CD4-positive, alpha-beta T cell treated with Interleukin-10 for 1 hour (primary cell): ENCODE measurements at regions not wholly inside any gene's neighbourhood (a gene's known extent, or its start where the extent isn't known, plus 50 kb on each side); places are given as distances from the start of the nearest gene placed in this dataset.
"Not testable (repeated sequence)": the region's sequence is repeated elsewhere in the genome, so short reads cannot be mapped to it uniquely, and the experiment has no call there.

Source experiments
- DNase-seq: peaks from one replicate; pipeline ENCODE4 v3.0.0-alpha.2; 2020

DNA sequence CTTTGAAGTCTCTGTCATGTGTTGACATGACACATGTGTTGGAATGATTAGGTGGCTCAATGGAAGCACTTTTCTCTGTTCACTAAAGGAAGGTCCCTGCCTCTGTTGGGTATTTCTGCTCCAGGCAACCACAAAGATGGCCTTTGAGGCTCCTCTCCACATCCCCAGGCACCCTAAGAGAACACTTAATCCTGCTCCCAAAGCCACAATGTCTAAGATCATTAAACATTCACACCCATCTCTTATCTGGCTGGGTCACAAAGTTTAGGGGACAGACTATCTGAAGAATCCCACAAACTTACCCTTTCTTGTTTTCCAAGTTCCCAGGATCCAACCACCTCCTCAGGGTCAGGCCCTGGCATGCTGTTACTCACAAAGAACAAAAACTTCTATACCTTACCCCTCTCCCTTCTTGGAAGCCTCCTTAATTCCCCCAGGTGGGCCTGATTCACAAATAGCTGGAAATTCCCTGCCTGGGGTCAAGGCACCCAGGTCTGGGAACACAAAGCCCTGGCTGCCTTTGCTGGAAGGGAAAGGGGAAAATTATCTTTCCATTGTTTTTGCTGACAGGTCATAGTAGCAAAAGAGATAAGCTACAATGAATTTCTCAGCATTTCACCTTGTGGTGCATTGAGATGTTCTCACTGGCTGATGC, 333.7 kb downstream of the PCNX1 start:
- DNase-seq: no peak

DNA sequence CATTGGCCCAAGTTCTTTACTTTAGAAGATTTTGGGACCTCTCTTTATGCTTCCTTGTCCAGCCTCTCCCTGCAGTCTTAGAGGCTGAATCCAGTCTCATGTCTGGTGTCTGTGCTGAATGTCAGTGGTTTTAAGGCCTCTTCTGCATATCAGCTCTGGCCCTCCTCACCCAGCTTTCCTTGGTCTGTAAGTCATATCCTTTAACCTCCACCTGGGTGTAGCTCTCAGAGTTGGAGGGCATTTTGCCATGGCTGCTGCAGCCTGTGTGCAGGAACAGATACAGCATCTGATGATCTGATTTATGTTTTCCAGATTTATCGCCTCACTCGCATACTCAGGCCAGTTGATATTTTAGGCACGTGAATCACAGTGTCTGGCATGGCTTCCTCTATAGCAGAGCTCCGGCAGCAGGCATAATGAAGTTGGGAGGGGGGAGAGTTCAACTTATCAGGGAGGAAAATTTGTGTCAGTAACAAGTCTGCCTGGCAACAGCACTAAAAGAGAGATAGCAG, 335.0 kb downstream of the PCNX1 start:
- no peak for DNase-seq

DNA sequence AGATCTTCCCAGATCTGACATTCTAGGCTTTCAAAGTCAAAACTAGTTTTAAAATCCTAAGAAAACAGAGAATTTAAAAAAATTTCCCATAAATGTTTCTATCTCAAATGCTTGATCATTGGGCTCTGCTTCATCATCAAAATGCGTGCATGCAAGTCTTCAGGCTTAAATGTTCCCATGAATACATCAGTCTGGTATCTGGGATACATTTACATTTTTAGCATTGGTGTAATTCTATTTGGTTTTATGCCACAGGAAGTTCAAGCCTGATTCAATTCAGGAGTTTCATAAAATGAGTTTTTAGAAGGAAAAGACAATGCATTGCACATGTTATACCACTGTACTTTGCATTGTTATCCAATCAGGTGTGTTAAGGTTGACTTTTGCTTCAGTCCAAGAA, 336.4 kb downstream of the PCNX1 start:
- DNase-seq: no peak

DNA sequence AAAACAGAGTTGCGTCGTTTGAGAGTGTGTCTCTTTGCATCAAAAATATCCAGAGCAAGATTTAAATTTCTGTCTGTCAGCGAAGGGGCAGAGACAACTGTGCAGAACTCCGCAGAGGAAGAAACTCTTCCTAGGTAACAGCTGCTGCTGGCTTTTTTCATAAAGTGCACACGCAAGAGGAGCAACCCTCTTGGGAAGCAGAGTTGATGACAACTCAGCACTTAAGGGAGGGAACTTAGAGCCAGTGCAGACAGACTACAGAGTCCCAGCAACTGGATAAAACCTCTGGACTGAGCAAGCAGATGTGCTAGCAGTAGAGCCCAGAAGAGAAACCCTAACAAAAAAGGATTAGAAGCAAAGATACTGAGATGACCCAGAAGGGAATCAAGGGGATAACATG, 337.1 kb downstream of the PCNX1 start:
- no peak for DNase-seq

DNA sequence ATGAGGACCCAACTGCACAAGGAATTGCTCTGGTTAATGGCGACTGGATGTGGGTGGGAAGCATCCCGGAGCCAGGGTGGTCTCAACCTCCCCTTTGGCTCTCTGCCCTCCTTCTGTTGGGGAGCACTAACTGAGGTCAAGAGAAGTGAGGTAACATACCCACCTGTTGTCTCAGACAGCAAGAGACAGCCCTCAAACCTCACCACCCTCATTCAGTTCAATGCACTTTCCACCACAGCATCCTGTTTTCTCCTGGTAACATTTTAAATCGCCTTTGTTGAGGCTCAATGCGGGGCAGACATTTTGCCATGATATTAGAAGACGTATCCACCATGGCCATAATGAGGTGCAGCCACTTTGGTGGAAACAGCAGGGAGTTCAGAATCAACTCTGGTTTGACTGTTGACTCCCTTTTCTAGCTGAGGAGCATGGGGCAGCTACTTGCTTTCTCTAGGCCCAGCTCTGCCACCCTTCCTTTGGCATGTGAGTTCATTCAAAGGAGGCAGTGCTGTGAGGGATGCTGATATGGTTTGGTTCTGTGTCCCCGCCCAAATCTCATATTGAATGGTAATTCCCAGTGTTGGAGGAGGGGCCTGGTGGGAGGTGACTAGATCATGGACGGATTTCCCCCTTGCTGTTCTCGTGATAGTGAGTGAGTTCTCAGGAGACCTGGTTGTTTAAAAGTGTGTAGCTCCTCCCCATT, 338.6 kb downstream of the PCNX1 start:
- DNase-seq: peak; percentile 12

DNA sequence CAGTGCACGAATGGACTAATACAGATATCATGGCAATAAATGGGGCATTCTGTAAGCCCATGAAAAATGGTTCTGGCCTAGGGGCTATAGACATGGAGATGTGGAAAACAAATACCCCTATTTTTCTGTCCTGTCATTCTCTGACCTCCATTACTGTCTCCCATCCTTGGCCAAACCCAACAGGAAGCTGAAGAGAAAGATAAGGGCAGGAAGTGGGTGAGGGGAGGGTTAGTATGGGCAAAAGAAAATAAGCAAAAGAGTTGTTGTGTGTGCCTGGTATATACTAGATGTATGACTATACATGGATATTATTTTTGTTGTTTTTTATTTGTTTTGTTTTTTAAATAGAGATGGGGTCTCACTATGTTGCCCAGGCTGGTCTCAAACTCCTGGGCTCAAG, 339.3 kb downstream of the PCNX1 start:
- peak; percentile 12 for DNase-seq

DNA sequence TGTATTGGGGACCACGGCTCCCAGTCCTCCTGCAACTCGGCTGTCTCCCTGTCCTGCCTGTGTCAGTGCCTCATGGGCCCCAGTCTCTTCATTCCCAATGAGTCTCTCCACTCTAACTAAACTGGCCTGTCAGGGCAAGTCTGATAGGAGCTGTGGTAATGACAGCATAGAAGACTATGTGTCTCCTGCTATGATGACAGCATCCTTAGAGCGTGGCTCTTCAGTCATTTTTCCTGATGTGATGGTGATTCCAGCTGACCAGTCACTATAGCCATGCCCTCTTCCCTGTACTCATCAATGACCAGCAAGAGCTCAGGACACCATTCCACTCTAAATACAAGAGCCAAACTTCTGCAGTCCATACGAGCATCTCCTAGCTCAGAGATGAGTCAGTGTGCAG, 339.8 kb downstream of the PCNX1 start:
- no peak for DNase-seq

DNA sequence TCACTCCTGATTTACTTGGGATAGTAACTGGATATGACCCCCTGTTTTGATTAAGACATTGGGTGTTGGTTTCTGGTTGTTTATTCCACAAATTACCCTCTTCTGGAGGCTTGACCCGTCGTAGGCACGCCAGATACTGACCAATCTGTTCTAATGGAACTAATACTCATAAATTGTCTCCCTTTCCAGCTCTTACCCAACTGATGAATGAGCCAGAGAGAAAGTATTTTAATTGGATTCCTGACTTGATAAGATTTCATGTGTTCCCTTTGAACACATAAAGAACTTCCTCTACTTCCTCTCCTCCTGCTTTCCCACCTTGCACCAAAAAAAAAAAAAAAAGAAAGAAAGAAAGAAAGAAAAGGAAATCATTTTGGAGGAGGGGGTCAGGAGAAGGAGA, 340.9 kb downstream of the PCNX1 start:
- DNase-seq: no peak

DNA sequence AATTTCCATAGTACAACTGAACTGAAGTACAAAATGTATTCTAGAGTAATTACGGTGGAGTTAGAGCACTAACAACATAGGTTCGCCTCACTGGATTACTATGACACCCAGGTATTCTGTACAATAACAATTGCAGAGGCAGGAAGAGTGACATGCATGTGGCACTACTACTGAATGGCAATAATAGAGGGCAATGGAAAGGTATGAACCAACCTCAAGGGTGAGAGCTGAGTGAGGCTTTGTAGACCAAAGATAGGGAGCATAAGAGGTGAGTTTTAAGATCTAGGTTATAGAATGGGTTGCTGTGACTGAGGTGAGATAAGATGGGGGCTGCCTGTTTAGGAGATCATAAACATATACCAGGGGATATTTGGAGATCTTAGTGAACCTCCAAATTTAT, 343.1 kb downstream of the PCNX1 start:
- no peak for DNase-seq

DNA sequence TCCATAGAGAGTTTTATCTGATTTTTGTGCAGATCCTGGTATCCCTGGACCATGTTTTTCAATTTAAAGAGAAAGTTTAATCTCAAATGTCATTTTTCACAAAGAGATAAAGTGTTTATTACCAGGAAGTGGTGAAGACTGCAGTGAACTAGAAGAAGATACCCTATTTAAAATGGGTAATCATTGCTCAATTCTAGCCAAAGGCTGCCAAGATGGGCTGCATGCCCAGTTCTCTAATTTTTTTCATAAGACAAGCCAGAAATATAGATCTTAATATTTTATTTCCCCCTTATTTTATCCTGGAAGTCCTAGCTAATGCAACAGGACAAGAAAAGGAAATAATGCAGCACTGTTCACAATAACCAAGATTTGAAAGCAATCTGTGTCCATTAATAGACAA, 343.5 kb downstream of the PCNX1 start:
- DNase-seq: no peak

DNA sequence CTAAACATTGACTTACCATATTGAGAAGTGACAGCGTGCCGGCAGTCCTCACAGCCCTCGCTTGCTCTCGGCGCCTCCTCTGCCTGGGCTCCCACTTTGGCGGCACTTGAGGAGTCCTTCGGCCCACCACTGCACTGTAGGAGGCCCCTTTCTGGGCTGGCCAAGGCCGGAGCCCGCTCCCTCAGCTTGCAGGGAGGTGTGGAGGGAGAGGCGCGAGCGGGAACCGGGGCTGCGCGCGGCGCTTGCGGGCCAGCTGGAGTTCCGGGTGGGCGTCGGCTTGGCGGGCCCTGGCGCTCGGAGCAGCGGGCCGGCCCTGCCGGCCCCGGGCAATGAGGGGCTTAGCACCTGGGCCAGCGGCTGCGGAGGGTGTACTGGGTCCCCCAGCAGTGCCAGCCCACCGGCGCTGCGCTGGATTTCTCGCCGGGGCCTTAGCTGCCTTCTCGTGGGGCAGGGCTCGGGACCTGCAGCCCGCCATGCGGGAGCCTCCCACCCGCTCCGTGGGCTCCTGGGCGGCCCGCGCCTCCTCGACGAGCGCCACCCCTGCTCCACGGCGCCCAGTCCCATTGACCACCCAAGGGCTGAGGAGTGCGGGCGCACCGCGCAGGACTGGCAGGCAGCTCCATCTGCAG, 346.9 kb downstream of the PCNX1 start:
- DNase-seq: not testable (repeated sequence)

DNA sequence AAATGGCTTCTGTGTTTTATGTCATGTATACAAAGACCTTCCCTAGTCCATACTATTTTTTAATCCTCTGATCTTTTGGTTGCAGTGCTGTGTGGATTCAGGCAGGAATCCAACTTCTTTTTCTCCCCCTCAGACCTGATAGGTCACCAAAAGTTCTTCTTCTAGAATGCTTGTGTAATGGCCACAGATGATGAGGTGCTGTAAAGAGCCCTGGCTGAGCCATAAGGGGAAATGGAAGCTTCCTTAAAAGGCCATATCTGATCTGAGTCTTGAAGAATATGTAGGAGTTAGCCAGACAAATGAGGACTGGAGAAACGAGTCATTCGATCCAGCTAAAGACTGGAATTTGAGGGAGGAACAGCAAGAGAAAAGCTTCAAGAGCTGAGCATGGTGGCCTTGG, 353.9 kb downstream of the PCNX1 start:
- DNase-seq: no peak

DNA sequence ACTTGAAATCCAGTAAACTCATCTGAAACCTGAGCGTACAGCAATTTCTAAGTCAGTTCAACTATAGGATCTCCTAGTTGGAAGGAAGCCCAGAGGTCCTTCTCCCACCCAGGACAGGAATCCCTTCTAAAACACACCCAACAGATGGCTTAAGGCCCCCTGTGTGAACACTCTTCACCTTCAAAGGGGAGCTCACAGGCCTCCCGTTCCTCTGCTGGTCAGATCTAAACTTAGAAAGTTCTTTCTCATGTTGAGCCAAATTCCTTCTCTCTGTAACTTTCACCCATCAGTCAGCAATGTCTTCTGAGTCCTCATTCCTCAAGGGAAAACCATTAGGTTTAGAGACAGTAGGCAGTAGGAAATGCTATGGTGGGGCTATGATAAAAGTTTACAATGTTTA, 355.2 kb downstream of the PCNX1 start:
- no peak for DNase-seq

DNA sequence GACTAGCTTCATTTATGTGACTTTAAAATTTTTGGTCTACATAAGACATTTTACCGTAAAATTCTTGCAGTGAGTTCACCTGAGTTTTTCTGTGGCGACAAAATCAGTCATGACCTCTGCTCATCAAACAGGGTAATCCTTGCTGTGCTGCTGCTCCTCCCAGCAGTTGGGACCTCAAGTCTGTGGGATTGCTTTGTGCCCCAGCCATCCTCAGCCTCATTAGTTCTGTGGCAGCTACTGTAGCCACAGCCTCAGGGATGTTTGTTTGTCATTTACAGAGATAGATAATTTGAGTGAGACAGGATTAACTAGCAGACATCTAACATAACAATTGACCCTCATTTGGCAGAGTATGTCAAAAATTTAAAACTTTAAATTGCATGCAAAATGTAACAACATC, 357.0 kb downstream of the PCNX1 start:
- no peak for DNase-seq

DNA sequence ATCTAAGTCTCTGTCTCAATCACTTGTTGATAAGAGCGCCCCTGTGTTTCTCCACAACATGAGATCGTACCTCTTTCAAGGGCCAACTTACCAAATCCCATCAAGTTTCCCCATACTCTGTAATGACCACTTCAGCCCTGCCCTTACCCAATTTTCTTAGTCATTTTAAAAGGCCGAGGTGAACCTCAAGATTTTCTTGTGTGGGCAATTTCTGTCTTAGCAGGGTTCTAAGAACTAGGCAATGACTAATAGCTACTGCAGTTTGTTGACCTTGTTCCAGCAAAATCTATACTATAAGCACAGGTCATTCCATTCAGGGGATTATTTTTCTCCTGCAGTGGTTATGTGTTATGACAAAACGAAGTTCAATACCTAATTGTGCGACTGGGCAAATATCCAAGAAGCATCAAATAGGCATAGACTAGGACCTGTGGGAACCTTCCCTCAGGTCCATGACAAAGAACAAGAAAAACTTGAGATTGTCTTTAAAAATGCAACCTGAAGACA, 359.8 kb downstream of the PCNX1 start:
- no peak for DNase-seq

DNA sequence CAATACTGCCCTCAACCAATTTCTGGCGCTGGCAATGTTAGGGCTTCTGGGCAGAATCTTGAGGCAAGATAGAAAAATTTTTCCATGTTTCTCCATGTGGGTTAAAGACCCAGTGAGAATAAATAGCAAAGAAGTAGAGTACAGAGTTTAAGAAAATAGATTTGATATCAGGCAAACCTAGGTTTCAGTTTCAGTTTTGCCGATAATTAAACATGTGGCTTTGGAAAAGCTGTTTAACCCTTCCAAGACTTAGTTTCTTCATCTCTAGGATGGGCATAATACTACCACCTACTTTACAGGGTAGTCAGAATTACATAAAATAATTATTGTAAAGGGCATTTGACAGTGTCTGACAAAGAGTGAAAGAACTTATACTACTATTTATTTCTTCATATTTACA, 360.4 kb downstream of the PCNX1 start:
- no peak for DNase-seq

DNA sequence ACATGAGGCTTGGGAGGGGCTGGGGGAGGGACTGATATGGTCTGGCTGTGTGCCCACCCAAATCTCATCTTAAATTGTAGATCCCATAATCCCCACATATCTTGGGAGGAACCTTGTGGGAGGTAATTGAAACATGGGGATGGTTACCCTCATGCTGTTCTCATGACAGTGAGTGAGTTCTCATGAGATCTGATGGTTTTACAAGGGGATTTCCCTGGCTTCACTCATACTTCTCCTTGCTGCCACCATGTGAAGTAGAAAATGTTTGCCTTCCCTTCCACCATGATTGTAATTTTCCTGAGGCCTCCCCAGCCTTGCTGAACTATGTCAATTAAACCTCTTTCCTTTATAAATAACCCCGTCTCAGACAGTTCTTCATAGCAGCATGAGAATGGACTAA, 362.9 kb downstream of the PCNX1 start:
- no peak for DNase-seq

DNA sequence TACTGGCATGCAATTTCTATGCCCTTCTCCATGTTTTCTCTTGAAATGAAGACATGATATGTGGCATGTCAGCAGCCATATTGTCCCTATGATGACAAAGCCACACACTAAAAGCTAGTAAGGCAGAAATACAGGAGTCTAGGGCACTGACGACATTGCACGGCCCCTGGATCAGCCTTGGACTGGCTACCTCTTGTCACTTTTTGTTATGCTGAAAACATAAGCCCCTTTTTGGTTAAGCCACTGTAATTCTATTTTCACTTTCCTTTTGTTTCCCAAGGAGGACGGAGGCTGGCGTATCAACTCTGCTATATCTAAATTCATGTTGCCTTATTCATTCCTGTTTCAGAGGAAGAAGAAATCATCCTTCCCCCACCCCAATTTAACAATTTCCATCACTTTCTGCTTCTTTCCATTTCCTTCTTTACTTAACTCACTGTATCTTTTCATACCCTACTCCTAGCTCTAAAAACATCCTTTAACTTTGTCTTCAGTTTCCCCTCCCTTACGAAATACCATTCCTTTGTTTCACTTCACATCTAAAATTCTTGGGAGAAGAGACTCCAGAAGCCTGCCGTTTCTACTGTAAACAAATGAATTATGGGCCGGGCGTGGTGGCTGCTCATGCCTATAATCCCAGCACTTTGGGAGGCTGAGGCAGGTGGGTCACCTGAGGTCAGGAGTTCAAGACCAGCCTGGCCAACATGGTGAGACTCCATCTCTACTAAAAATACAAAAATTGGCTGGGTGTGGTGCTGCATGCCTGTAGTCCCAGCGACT, 364.1 kb downstream of the PCNX1 start:
- no peak for DNase-seq

DNA sequence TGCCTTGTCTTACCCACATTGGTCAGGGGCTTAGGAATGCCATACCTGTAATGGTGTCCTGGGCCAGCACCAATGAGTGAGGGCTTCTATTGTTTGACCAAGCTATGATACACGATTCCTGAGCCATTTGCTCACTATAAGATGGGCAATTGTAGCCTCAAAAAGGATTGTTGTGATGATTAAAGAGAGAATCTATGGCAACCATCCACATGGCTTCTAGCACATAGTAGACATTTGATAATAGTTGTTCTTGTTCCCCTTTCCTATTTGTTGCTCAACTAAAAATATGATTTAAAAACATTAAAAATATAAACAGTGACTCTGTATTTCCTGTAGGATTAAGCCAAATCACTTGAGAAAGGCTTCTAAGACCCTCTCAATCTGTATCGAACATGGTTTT, 366.1 kb downstream of the PCNX1 start:
- DNase-seq: no peak

DNA sequence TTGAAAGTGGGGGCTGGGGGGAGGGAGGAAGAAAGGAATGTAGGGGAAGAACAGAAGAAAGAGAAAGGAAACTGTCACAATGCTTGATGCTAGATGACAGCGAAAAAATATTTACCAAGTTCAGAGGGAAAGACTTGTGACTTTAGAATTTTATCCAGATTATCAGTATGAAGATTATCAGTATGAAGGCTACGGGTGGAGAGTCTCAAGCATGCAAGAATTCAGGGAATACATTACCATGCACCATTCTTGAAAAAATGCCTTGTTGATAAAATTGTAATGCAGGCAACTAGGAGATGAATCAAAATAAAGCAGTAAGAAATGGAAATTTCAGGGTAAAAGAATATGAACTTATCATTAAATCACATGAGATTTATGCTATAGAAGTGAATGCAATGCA, 376.8 kb downstream of the PCNX1 start:
- no peak for DNase-seq

DNA sequence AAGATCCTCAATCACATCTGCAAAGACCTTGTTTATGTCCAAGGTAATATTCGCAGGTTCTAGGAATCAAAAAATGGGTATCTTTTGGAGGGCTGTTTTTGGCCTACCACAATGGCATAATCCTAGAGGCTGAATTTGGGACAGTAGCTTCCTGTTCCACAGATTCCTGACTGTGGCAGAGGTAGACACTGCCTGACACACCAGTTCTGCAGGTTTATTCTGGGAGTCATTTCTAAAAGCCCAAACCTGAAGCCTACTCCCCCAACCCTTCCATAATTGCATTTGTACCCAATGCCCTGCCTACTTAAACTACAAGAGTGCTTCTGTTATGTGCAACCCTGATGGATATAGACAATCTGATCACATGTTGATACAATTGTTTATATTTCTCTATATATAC, 378.9 kb downstream of the PCNX1 start:
- no peak for DNase-seq

DNA sequence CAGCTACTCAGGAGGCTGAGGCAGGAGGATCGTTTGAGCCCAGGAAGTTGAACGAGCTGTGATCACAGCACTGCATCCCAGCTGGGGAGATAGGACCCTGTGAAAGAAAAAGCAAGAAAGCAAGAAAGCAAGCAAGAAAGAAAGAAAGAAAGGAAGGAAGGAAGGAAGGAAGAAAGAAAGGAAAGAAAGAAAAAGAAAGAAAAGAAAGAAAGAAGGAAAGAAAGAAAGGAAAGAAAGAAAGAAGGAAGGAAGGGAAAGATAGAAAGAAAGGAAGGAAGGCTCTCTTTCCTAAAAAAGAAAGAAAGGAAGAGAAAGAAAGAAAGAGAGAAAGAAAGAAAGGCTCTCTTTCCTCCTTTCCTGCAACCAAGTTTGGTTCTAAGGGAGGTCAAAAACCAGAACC, 380.3 kb downstream of the PCNX1 start:
- DNase-seq: no peak

DNA sequence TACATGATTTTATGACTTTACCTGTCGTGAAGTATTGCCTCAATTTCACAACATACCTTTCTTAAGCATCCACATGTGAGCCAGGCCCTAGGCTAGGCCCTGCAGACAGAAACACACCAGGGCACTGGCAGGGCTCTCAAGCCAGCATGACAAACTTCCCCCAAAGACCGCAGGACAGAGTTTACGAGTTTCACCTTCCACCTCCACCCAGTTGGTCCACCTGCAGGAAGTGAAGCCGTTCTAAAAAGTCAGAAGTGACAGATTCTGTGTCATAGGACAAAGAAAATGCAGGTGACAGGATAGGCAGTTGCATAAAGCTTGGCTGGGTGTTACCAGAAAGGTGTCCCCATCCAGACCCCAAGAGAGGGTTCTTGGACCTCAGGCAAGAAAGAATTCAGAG, 382.3 kb downstream of the PCNX1 start:
- peak; percentile 24 for DNase-seq
